HCT116 (cell line): ENCODE measurements at regions not wholly inside any gene's neighbourhood (a gene's known extent, or its start where the extent isn't known, plus 50 kb on each side); places are given as distances from the start of the nearest gene placed in this dataset.

Source experiments
- ATAC-seq: fragments of 200-7000 bp; cut with Tn5 transposase; 2 replicates; pipeline ENCODE4 v1.9.1; 2020; ENCODE audit warnings: mild to moderate bottlenecking, moderate library complexity
- BruUV-seq: library from RNA; stranded (reverse); fragments of 400-500 nt; replicated peaks from 2 replicates; lab custom pipeline; 2021; lab: Mats Ljungman, UMichigan
- CTCF ChIA-PET: fragments of 300-600 bp; sonication (Branson Sonifier 250); formaldehyde crosslinking; loops from one replicate; lab custom pipeline; 2021; ENCODE audit warnings: antibody characterized with exemption; lab: Charles Lee
- POLR2A ChIA-PET: fragments of 300-600, 350-600 bp; sonication (Branson Sonifier 250); formaldehyde crosslinking; loops from one replicate; lab custom pipeline; 2021; ENCODE audit warnings: antibody characterized with exemption; lab: Charles Lee
- RAD21 ChIA-PET, 2 experiments: fragments of 300-600 bp; sonication (Branson Sonifier 250); formaldehyde crosslinking; loops; one replicate each; lab custom pipeline; 2023; ENCODE audit warnings: low total read pairs in 2 of 2; ENCODE audit not compliant: uncharacterized antibody in 2 of 2, unreplicated experiment in 2 of 2, low non-redundant PET in 1 of 2; lab: Charles Lee
- DNase-seq: peaks from one replicate; pipeline ENCODE4 v3.0.0-alpha.2; 2010; ENCODE audit warnings: low read depth, low spot score
- H2AFZ ChIP-seq: fragments of 200-600 bp; shearing (Covaris generic), sonication (generic); 2 replicates; pipeline ENCODE4 v1.6.1; 2017; ENCODE audit warnings: low read depth, mixed run types, mixed read lengths, antibody characterized with exemption, low read length; ENCODE audit not compliant: poor library complexity, severe bottlenecking
- H3K27ac ChIP-seq: 2 replicates; pipeline ENCODE4 v1.5.1; 2012; ENCODE audit warnings: low read depth, low read length
- H3K27me3 ChIP-seq: fragments of 200-600 bp; sonication (generic); 2 replicates; pipeline ENCODE4 v1.6.1; 2016; ENCODE audit warnings: mixed run types, low read length, mixed read lengths; ENCODE audit not compliant: insufficient read depth
- H3K36me3 ChIP-seq, 2 experiments: fragments of 200-500 bp in 1 of 2; fragments of 200-600 bp in 1 of 2; sonication (Bioruptor generic) in 1 of 2; sonication (generic) in 1 of 2; 2 replicates each; pipeline versions ENCODE4 v1.5.1 to v1.6.1; 2014 to 2016; ENCODE audit warnings: low read length in 2 of 2, inconsistent platforms in 1 of 2, mixed read lengths in 1 of 2, mixed run types in 1 of 2; ENCODE audit not compliant: insufficient read depth in 2 of 2, control insufficient read depth in 1 of 2
- H3K4me1 ChIP-seq, 2 experiments: fragments of 200-600 bp in 1 of 2; sonication (generic) in 1 of 2; 2 replicates each; pipeline versions ENCODE4 v1.5.1 to v1.6.1; 2012 to 2017; ENCODE audit warnings: low read length in 2 of 2, inconsistent platforms in 1 of 2, mild to moderate bottlenecking in 1 of 2, mixed read lengths in 1 of 2, mixed run types in 1 of 2, moderate library complexity in 1 of 2; ENCODE audit not compliant: insufficient read depth in 2 of 2, control insufficient read depth in 1 of 2
- H3K4me2 ChIP-seq: fragments of 200-600 bp; sonication (generic); 2 replicates; pipeline ENCODE4 v1.6.1; 2017; ENCODE audit warnings: mixed run types, low read length, mixed read lengths
- H3K4me3 ChIP-seq, 2 experiments: fragments of 200-600 bp in 1 of 2; sonication (generic) in 1 of 2; replicated peaks in 1 of 2; 2 replicates each; pipeline ENCODE4 v1.5.1; 2011 to 2016; ENCODE audit warnings: low read length in 2 of 2, control low read depth in 1 of 2, low read depth in 1 of 2, mild to moderate bottlenecking in 1 of 2, mixed read lengths in 1 of 2, mixed run types in 1 of 2
- H3K79me2 ChIP-seq: fragments of 200-600 bp; sonication (generic); 2 replicates; pipeline ENCODE4 v1.6.1; 2017; ENCODE audit warnings: mild to moderate bottlenecking, mixed run types, low read length, moderate library complexity, mixed read lengths; ENCODE audit not compliant: insufficient read depth
- H3K9ac ChIP-seq: fragments of 200-600 bp; sonication (generic); 2 replicates; pipeline ENCODE4 v1.6.1; 2016; ENCODE audit warnings: low read length, mixed read lengths
- H3K9me2 ChIP-seq: fragments of 200-600 bp; sonication (generic), shearing (Covaris generic); 2 replicates; pipeline ENCODE4 v1.6.1; 2017; ENCODE audit warnings: mixed run types, mild to moderate bottlenecking, moderate library complexity; ENCODE audit not compliant: insufficient read depth
- H3K9me3 ChIP-seq, 2 experiments: fragments of 200-500 bp in 1 of 2; fragments of 200-600 bp in 1 of 2; sonication (Bioruptor generic) in 1 of 2; sonication (generic) in 1 of 2; 2 replicates each; pipeline ENCODE4 v1.6.1; 2014 to 2017; ENCODE audit warnings: low read length in 2 of 2, mixed read lengths in 2 of 2, inconsistent platforms in 1 of 2, low read depth in 1 of 2, mild to moderate bottlenecking in 1 of 2, mixed run types in 1 of 2, moderate library complexity in 1 of 2; ENCODE audit not compliant: control insufficient read depth in 1 of 2, insufficient read depth in 1 of 2
- H4K20me1 ChIP-seq: fragments of 200-600 bp; sonication (generic), shearing (Covaris generic); 2 replicates; pipeline ENCODE4 v1.6.1; 2017; ENCODE audit warnings: mixed run types, mild to moderate bottlenecking, moderate library complexity; ENCODE audit not compliant: insufficient read depth
- CBX3 ChIP-seq: IDR thresholded peaks from 2 replicates; pipeline ENCODE4 v1.6.1; 2012; ENCODE audit warnings: low read depth
- CEBPB ChIP-seq: IDR thresholded peaks from 2 replicates; pipeline ENCODE4 v1.6.1; 2012; ENCODE audit warnings: low read depth
- EGR1 ChIP-seq: IDR thresholded peaks from 2 replicates; pipeline ENCODE4 v1.6.1; 2012; ENCODE audit warnings: low read depth
- ELF1 ChIP-seq: IDR thresholded peaks from 2 replicates; pipeline ENCODE4 v1.6.1; 2012; ENCODE audit warnings: low read depth, borderline replicate concordance
- EZH2 ChIP-seq: fragments of 200-600 bp; sonication (generic); IDR thresholded peaks from 2 replicates; pipeline ENCODE4 v1.6.1; 2017; ENCODE audit warnings: antibody characterized with exemption, mixed run types
- EZH2phosphoT487 ChIP-seq: fragments of 200-600 bp; IDR thresholded peaks from 2 replicates; pipeline ENCODE4 v1.6.1; 2018; ENCODE audit warnings: antibody characterized with exemption, borderline replicate concordance
- FOSL1 ChIP-seq: IDR thresholded peaks from 2 replicates; pipeline ENCODE4 v1.6.1; 2012; ENCODE audit warnings: low read depth
- JUND ChIP-seq: IDR thresholded peaks from 2 replicates; pipeline ENCODE4 v1.6.1; 2012
- SIN3A ChIP-seq: IDR thresholded peaks from 2 replicates; pipeline ENCODE4 v1.6.1; 2012; ENCODE audit warnings: low read depth
- SP1 ChIP-seq: IDR thresholded peaks from 2 replicates; pipeline ENCODE4 v1.6.1; 2012; ENCODE audit warnings: low read depth
- SRF ChIP-seq: IDR thresholded peaks from 2 replicates; pipeline ENCODE4 v1.6.1; 2012; ENCODE audit warnings: low read depth
- TCF7L2 ChIP-seq: IDR thresholded peaks from 2 replicates; pipeline ENCODE4 v1.7.0; 2011; ENCODE audit warnings: borderline replicate concordance, inconsistent platforms; ENCODE audit not compliant: insufficient read depth, insufficient read length; ENCODE audit errors: extremely low read depth
- ZBTB33 ChIP-seq: IDR thresholded peaks from 2 replicates; pipeline ENCODE4 v1.6.1; 2011; ENCODE audit warnings: mild to moderate bottlenecking, low read length, moderate library complexity; ENCODE audit not compliant: insufficient replicate concordance; ENCODE audit errors: extremely low read depth
- ZFX ChIP-seq: fragments of 450-650 bp; IDR thresholded peaks from 2 replicates; pipeline ENCODE4 v1.6.1; 2017
- ZNF274 ChIP-seq: fragments of 200-500 bp; sonication (Bioruptor generic); IDR thresholded peaks from 2 replicates; pipeline ENCODE4 v1.6.1; 2014; ENCODE audit warnings: mild to moderate bottlenecking, low read depth, low read length, inconsistent platforms
- intact Hi-C: fragments of 100-400 bp; cut with micrococcal nuclease; formaldehyde crosslinking; loops from 2 replicates; pipeline ENCODE4 v1.10.0; 2022

GRCh38 chrX:3479026-3479425 is 132.6 kb upstream of the MXRA5 start:
- ATAC-seq, result no peak
- no peak for DNase-seq
- TF ChIP-seq ELF1 (no peak), ZBTB33 (no peak), EGR1 (no peak), CEBPB (no peak), CBX3 (no peak), ZFX (no peak), EZH2 (no peak), EZH2phosphoT487 (no peak), SIN3A (no peak), FOSL1 (no peak), ZNF274 (no peak), JUND (no peak), SP1 (no peak), TCF7L2 (no peak), SRF (no peak)
- no peaks in the 10 kb centered on the region for H3K79me2 ChIP-seq
- H3K27ac ChIP-seq, result no peak overlapping the region
- intact Hi-C loops, result no loop called here
- POLR2A ChIA-PET, result no interaction called here
- RAD21 ChIA-PET, result no interaction called here
- H3K4me1 ChIP-seq, result no peaks in the 10 kb centered on the region
- no peaks in the 10 kb centered on the region for H3K9me2 ChIP-seq
- H4K20me1 ChIP-seq, result no peaks in the 10 kb centered on the region
- no peak overlapping the region for H2AFZ ChIP-seq
- no TSS peak for BruUV-seq
- H3K4me2 ChIP-seq, result no peak overlapping the region
- H3K9me3 ChIP-seq, result no peaks in the 10 kb centered on the region
- no peaks in the 10 kb centered on the region for H3K36me3 ChIP-seq
- no peaks in the 10 kb centered on the region for H3K27me3 ChIP-seq
- no peak overlapping the region for H3K4me3 ChIP-seq
- CTCF ChIA-PET, result no interaction called here
- H3K9ac ChIP-seq, result no peak overlapping the region
